GM12873 (cell line): ENCODE measurements at regions not wholly inside any gene's neighbourhood (a gene's known extent, or its start where the extent isn't known, plus 50 kb on each side); places are given as distances from the start of the nearest gene placed in this dataset.

Experiments
- TF ChIP-seq, protein P1 (sequence below): IDR thresholded peaks from 2 replicates; pipeline ENCODE4 v1.5.1; 2012; ENCODE audit warnings: low read depth, mild to moderate bottlenecking, moderate library complexity, low read length, control low read depth; ENCODE audit not compliant: insufficient read depth; ENCODE audit errors: missing control alignments

DNA sequence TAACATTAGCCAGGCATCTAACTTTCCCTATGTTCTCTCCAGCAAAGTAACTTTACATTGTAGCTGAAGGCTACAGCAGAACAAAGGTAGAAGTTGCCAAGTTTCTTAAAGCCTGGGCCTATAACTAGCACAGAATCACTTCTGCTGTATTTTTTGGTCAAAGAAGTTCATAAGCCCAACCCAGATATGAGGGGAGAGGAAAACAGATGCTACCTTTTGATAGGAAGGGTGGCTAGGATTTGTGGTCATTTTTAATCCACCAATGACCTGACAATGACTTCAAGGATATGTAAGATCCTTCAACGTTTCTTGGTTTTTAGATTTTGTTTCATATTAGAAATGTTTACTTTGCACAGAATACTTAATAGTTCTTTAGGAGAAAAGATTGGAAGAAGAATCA, 64.2 kb upstream of the RANBP3L start:
- TF ChIP-seq, protein P1, sequence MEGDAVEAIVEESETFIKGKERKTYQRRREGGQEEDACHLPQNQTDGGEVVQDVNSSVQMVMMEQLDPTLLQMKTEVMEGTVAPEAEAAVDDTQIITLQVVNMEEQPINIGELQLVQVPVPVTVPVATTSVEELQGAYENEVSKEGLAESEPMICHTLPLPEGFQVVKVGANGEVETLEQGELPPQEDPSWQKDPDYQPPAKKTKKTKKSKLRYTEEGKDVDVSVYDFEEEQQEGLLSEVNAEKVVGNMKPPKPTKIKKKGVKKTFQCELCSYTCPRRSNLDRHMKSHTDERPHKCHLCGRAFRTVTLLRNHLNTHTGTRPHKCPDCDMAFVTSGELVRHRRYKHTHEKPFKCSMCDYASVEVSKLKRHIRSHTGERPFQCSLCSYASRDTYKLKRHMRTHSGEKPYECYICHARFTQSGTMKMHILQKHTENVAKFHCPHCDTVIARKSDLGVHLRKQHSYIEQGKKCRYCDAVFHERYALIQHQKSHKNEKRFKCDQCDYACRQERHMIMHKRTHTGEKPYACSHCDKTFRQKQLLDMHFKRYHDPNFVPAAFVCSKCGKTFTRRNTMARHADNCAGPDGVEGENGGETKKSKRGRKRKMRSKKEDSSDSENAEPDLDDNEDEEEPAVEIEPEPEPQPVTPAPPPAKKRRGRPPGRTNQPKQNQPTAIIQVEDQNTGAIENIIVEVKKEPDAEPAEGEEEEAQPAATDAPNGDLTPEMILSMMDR = no peak

DNA sequence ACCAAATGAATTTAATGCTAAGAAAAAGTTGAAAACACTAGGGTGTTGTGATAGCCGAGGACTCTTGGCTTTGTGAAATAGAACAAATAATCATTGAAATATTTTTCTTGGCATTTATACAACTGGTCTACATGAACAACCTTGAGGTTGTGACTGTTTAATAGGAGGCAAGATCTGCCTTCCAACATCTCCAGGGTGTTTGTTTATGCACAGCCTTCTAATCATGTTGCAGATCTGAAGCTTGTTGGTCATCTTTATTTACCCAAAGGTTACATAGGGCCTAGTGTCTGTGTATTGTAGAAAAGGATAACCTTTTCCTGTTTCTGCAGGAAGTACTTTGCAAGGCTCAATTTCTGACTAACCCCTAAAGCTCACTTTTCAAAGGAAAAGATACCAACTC, 65.2 kb upstream of the RANBP3L start:
- TF ChIP-seq, protein P1 = no peak

DNA sequence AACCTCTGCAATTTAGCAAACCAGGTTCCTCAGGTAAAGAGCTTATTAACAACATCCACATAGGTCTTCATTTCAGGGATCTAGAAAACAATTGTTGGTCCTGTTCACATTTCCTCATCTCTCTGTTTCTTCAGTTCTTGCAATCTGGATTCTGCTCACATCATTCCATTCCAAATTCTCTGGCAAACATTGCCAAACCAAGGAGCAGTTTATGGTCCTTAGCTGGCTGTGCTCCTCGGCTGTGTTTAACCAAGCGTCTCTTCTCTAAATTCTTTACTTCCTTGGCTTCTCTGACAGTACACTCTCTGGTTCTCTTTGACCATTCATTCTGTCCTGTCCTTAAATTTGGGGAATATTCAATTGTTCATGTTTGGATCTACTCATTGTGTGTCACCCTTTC, 65.8 kb upstream of the RANBP3L start:
- TF ChIP-seq, protein P1 = no peak

DNA sequence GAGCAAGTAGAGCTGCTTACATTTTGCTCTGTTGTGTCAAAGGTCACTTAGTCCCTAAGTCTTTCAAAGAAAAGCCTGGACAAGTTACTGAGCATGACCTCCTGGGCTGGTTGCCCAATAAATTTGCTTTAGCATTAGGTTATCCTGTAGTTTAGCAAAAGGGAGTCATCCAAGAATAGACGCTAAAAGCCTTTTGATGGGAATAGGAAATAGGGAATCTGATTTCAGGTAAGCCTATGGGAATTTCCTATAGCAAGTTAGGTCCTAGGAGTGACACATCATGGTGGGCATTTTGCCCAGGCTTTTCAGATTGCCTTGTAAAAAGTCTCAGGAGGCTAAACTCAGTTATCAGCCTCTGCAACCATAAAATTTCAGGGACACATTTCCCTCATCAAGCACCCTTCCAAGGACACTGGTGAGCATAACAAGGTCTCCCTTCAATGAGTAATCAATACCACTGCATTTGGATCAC, 67.6 kb upstream of the RANBP3L start:
- TF ChIP-seq, protein P1 = no peak

GRCh38 chr5:36370073-36370472, 68.4 kb upstream of the RANBP3L start:
- TF ChIP-seq, protein P1 = no peak

DNA sequence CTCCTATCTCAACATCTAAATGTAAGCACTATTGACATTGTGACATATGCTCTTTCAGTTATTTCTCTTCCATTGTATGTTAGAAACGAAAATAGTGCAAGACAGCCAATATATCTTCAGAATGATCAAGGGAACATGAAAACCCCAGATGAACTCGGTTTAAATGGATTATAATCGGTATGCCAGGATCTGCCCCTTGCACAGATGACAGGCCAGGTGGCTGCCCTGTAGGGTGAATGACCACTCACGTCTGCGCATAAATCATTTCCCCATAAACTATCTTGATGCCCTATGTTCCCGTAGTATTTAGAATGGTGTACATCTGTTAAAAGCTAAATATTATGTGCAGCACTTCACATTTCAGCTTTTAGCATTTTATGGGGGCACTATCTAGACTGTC, 69.7 kb upstream of the RANBP3L start:
- TF ChIP-seq, protein P1 = no peak

- TF ChIP-seq, protein P1 = no peak
Observed at GRCh38 chr5:36373527-36374086, 71.9 kb upstream of the RANBP3L start.
